Left renal pelvis (tissue), 4 donors: ENCODE measurements at regions not wholly inside any gene's neighbourhood (a gene's known extent, or its start where the extent isn't known, plus 50 kb on each side); places are given as distances from the start of the nearest gene placed in this dataset.

Experiments used
- DNase-seq, 4 donors: peaks; one replicate each; pipeline ENCODE4 v3.0.0-alpha.2; 2013; ENCODE audit warnings: low read depth in 4 of 4, low spot score in 3 of 4

DNA sequence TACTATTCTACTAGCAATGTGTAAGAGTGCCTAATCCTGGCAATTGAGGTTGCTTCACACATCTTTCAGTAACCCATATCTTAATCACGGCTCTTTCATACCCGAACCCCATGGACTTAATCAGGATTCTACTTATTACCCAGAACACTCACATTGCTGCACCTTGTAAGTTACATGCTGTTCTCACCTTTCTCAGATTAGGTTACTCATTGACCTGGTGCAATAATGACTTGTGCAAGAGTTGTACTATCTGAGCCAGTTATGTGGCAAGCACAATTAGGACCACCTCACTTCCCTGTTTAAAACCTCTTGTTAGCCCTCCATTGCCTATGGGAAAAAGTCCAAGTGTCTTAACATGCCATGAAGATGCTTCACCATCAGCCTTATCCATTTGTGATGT lies 306.7 kb upstream of the E2F7 start:
- DNase-seq, result no peak

DNA sequence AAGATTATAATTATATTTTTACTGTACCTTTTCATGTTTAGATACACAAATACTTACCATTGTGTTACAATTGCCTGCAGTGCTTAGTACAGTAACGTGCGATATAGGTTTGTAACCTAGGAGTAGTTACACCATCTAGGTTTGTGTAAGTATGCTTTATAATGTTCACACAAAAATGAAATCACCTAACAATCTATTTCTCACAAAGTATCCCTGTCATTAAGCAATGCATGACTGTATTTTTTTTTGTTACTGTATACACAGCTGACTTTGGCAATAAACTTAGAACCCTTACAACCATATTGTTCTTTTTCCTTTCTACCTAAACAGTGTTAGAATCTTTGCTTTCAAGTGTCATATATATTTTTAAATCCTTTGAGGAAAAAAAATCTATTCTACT lies 303.0 kb upstream of the E2F7 start:
- no peak for DNase-seq

DNA sequence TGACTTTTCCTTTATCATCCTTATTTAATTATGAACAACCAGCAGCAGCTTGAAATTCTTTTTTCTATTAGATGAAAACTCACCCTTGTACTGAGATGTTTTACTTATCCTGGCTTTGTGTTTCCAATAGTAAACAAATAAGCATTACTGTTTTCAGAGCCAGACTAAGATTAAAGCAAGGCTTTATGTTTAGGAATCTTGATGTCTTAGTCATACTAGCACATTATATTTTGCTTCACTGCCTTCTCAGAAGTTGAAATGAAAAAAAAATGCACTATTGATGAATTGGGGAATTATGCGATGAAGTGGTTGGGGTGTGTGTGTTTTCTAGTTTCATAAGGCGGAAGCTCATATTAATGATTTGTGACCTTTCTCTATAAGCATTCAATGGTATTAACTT lies 301.2 kb upstream of the E2F7 start:
- no peak for DNase-seq

DNA sequence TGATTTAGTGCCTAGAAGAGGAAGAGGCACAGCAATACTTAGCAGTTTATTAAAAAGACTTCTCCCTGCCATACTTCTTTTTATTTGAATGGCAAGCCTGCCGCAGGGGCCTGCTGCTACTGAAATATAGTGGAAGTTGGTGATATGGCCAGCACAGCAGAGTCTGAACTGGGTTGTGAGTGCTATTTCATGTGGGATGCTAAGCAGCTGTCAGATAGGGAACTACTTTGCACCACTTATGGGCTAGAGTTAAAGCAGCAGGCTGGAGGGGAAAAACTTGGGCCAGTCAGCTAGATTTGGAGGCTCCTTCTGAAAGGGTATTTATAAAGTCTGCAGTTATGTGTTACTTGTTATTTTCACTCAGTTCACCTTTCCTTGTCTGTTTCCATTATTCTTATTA lies 299.0 kb upstream of the E2F7 start:
- DNase-seq, result no peak

DNA sequence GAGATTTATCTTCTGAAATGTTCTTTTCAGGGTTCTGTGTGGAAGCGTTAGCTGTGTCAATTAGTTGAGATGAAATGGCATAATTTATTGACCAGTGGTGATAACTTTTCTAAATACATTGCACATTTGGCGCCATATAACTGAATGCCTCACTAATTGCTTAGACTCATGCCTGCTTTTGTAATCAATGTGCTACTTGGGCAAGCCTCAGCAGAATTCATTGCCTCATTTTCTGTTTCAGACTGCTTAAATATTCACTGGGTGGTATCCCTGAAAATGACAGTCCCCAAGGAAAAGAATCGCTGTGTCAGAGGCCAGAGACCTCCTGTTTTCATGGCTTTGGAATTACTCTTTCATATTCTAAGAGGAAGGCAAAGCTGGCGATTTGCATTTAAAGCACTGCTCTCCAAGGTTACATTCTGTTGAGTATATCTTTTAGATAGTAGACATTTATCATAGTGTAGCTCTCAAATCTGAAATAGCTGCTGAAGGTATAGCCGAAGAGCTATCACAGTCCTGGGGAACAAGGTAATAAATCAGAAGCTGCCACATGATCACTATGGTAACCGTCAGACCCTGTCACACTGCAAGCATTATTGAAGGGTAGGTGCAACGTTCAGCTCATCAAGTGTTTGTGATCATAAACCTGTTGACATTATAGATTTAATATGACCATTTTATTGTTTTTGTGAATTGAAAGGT lies 297.3 kb upstream of the E2F7 start:
- no peak for DNase-seq

DNA sequence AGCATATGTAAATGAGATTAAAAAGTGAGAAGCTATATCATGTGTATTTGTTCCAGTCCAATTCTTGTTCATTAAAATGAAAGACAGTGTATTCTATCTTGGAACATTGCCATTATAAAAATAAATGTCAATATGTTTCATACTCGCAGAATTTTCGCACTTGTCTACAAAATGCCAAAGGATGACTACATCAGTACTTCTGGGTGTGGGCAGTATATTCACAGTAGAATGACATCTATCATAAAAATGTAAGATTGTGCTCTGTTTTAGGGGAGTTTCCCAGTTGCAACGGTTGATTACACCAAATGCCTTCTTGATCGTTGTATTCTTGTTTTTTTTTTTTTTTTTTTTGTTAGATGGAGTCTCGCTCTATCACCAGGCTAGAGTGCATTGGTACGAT lies 292.3 kb upstream of the E2F7 start:
- DNase-seq, result no peak

DNA sequence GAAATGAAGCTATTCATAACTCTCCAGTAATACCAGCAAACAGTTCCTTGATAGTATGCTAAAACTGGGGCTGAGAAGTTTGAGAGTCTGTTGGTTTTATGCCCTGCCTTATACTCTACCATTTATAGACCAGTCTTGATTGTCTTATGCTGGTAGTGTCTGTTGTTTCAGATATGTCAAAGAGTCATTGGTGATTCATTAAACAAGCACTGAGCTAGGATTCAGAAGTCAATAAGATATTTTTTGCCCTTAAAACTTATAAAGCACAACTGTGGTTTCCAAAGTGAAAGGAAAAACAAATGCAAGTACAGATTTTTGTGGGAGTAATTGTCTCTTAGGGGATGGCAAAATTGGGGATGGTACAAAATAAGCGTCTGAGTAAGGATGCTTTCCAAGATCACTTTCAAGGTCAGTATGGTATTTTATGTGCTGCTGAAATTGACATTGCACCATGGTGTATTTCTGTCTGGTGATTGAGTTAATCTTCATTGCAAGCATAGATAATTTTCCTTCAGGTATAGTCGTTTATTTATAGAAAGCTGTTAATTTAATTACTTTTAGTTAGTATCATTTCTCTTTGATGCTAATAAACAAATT lies 289.5 kb upstream of the E2F7 start:
- no peak for DNase-seq

DNA sequence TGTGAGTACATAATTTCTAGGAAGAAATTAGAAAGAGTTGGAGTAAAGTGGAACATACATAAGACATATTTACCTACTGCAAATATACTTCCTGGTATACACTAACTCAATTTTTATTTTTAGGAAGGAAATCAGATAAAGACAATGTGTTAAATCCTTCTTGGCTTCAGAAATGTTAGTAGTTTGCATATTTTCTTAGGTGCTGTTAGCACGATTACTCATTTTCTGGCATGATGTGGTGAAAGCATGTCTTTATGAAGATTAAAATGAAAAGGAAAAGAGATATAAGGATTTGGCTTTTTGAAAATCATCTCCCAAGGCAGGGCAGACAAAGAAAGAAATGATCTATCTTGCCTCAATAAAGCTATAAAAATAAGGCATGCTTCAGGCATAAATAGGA lies 287.6 kb upstream of the E2F7 start:
- DNase-seq, result no peak

DNA sequence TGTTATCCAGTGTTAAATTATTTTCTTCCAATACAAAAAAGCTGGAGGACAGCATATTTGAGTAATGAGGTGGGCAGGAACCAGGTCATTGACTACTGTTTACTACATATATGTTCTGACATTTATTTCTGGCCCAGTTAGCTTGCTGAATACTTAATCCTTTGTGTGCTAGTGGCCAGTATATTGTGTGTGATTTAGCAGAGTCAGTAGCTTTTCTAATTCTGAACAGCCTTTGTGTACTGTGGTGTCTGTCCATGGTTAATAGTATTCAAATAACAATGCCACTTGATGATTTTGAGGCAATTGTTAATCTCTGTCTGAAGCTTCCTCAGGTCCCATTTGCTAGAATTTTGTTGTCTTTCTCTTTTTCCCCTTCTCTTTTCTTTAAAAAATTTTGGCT lies 286.5 kb upstream of the E2F7 start:
- no peak for DNase-seq

DNA sequence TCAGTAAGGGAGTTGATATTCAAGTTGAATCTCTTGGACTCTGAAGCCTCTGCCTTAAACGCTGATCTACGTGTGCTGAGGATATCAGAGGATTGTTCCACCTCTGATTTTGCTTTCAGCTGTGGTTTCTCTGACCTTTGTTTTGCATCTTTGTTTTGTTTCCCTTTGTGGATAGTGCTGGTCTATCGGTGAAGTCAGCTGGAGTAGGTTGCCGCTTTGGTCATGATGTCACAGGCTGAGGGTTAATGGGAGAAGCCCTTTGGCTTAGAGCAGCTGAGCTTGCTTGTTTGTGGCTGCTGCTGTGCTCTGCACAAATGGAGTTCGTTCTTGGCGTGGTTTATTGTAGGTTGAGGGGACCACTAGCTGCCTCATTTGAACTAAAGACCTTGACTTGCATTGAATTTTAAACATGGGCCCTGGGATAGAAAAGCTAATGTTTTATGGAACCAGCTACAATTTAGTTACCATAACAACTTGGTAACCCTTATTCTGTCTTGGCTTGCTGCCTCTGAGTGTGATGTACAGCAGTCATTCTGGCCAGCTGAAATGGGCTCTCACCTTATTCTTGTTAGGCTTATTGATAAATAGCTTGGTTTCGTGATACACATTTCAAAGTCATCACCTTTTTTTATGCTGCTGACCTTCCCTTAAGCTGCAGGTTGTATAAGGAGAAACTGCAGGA lies 284.5 kb upstream of the E2F7 start:
- no peak for DNase-seq

DNA sequence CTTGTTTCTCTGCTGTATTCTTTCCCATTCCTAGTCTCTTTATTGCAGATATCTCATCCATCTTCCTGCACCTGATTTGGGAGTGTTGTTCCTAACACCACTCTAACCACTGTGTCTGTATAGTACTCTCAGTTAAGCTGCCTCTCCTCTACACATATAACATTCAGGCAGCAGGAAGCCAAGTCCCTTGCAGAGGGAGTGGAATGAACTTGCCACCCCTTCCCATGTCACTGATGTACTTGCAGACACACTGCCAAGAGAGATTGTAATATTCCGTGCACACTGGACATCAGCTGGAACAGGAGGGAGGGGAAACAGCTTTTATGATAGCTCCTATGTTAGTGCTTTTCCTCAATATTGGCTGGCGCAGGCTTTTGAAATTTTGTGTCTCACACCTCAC lies 281.6 kb upstream of the E2F7 start:
- no peak for DNase-seq

DNA sequence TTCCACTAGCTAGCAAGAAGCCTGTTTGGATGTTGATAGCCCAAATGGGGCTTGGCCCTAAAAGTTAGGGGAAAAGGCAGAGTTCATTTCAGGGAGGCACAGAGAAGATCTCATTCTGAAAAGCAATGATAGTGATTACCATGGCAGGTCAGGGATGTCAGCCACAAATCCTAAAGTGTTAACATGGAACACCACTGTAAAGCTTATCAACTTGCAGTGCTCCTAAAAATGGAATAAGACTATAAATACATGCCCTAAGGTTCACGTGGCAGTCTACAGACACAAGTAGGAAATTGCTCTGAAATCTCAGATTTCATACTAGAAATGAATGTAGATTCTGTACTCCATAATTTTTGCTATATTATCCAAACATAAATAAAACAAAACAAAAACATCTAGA lies 280.0 kb upstream of the E2F7 start:
- no peak for DNase-seq

DNA sequence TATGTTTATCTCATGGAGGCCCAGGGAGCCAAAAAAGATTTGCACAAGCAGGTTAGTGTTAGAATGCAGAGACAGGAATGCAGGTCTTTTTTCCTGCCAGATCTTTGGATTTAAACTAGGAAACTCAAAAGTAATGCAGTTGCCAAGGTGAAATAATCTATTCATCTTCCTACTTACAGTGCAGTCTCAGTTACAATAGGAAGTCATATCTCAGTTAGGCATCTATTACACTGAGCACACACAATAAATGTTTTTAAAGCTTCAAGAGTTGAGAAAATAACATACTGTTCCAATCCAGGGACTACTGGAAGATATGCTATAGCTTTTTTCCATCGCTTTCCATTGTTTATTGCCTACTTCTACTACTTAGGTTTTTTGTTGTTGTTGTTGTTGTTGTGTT lies 279.3 kb upstream of the E2F7 start:
- DNase-seq, result no peak

DNA sequence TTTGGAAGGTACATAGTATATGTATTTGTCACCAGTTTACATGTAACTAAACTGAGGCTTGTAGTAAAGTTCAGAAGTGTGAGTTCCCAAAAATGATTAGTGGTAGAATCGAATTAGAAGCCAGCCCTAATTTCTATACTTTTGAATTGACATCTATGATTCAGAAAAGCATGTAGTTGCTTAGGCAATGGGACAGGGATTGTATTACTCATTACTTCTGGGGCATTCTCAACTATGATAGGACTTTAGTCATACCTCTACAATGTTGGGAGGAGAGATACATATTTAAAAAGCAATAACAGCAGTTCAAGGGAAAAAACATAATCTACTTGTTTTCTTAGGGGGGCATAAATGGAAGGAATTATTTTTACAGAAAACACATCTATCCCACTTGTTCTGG lies 277.9 kb upstream of the E2F7 start:
- DNase-seq, result no peak

DNA sequence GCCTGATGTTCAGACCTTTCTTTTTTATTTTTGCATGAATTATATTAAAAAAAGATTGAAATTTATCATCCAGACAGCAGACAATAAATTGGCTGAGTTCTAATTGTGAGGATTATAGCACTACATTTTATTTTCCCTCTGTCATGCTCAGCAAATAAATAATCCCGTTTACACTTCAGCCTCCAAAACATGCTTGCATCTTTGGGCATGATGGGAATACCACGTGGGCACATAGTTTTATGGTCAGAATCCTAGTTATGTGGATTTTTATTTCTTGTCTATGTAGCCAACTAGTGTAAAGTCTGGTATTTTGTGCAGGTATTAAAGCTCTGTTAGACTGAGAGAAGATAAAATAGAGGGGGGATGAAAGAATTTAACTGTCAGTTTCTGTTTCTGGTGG lies 276.9 kb upstream of the E2F7 start:
- no peak for DNase-seq

DNA sequence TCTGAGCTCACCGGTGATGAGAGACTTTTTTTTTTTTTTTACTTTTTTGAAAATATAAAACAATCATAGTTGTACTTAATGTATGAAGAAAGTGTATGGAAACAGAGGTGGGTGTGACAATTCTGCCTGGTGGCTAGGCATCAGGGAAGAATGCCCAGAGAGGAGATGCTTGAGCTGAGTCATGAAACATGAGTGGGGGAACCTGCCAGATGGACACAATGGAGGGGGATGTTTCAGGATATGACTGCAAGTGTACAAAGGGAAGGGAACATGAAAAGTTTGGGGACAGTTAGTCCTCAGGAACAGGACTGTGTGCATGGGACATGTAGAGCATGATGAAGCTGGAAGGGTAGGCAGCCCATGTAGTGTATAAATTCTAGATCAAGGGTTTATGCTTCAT lies 274.2 kb upstream of the E2F7 start:
- DNase-seq, result no peak

DNA sequence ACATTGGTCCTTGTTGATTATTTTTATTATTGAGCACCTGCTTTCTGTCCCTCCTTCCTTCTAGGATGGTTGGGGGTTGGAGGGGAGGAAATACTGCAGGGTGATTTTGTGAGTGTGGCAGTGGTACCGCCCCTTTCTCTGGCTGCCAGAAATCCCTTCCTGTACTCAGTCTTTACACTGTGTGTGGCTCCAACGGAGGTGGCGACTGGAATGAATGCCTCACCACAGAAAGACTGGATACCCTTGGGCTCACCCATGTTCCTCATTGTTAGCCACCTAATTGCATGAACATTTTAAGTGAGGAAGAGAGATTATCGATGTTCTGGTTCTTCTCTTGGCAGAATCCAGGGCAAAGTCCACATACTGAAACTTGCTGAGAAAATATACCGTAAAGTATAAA lies 272.0 kb upstream of the E2F7 start:
- no peak for DNase-seq

DNA sequence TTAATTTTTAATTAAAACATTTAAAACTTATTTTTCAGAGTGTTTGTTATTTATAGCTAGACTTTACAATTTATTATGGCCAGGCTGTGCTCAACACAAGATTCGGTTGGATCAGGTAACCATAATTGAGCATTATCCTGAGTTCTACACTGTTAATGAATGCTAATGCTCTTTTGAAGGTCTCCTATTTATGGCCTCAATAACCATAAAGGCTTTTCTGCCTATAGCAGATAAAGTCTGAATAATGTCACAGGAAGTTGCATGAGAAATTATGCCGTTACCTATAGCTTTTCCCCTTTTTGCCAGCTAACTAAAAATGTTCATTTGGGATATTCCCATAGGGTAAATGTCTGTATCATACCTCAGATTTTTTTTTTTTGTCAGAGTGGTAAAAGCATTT lies 269.4 kb upstream of the E2F7 start:
- no peak for DNase-seq

DNA sequence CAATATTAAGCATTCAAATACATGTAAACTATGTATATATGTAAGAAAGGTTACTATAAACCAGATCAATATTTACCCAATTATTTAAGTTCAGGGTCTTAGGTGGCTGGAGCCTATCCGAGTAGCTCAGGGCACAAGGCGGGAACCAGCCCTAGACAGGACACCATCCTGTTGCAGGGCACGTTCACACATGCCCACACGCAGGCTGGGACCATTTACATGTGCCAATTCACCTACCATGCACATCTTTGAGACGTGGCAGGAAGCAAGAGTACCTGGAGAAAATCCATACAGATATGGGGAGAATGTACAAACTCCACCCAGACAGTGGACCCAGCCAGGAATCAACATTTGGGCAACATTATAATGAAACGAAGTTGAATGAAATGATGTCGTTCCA lies 263.0 kb upstream of the E2F7 start:
- no peak for DNase-seq

DNA sequence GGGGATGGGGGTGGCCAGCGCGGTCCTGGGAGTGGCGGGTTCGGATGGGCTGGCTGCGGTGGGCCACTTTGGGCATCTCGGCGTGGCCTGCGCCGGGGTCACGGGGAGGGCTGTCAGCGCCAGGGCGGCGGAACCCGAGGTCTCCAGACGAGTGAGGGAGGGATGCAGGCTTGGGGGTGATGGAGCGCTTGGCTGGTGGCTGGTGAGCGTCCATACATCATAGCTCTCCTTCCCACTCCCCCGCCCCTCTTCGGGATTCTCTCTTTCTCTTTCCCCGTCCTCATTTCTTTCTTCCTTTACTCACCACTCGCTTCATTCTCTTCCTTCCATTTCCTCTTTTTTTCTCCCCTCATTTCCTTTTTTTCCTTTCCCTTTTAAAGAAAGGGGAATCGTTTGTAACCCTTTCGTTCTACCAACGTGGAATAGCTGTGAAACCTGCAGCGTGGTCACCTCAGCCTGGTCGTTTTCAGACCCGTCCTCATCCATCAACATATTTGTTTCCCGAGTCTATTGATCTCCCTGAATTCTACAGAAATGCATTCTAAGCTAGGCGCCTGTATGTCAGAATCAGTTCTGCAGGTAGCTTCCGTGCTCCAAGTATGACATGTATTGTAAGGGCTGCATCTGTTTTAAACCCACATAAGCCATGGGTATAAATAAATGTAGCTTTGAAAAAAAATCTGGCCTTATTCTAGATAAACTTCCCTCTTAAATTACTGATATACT lies 260.3 kb upstream of the E2F7 start:
- DNase-seq, result no peak

DNA sequence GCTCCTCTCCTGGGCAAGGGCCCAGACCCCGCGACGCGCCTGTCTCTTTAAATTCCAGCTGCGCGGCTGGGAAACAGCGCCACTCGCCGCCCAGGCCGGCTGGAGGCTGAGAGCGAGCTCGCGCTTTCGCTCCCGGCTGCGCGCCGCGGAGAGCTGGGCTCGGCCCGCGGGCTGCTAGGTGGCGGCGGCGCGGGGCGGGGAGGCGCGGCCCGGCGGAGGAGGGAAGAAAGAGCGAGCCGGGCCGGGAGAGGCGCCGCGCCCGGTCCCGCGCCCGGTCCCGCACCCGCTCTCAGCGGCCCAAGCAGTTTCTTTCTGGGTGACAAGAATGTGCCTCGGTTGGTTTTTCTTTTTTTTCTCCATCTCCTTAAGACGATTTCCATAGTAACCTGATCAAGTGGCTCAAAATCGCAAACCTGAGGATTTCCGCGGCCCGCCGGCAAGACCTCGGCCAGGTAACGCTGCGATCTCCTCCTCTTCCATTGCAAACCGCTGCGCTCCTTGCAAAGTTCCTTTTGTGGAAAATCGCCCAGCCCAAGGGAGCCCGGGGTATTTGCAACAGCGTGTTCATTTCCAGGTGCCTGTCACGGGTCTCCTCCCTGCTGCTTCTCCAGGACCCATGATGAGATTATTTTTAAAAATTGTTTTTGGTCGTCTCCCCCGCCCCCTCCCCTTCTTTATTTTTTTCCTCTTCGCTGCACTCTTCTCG lies 259.5 kb upstream of the E2F7 start:
- peak; percentile 43 to 73 (median 64) for DNase-seq
